ENCODE measurements at regions not wholly inside any gene's neighbourhood (a gene's known extent, or its start where the extent isn't known, plus 50 kb on each side); places are given as distances from the start of the nearest gene placed in this dataset.

- H3K4me3 ChIP-seq (ENCODE audit: low read depth, low read length), result no peak overlapping the region
- DNase-seq (ENCODE audit: low read depth), result no peak
- TF ChIP-seq CTCF (conservative IDR thresholded peaks at IDR 0.05; ENCODE audit: low read depth, low read length), result no peak
Measured at GRCh38 chr5:3490957-3491507, 104.6 kb upstream of the IRX1 start.

GRCh38 chr5:3489239-3489843 is 106.3 kb upstream of the IRX1 start:
- H3K4me3 ChIP-seq (ENCODE audit: low read depth, low read length), result no peak overlapping the region
- no peak for TF ChIP-seq CTCF (conservative IDR thresholded peaks at IDR 0.05; ENCODE audit: low read depth, low read length)
- DNase-seq (ENCODE audit: low read depth), result no peak

GRCh38 chr5:3484836-3485235 is 110.8 kb upstream of the IRX1 start:
- no peak for TF ChIP-seq CTCF (conservative IDR thresholded peaks at IDR 0.05; ENCODE audit: low read depth, low read length)
- H3K4me3 ChIP-seq (ENCODE audit: low read depth, low read length), result no peak overlapping the region
- DNase-seq (ENCODE audit: low read depth), result no peak

GRCh38 chr5:3481175-3481574 is 114.5 kb upstream of the IRX1 start:
- TF ChIP-seq CTCF (conservative IDR thresholded peaks at IDR 0.05; ENCODE audit: low read depth, low read length), result no peak
- no peak for DNase-seq (ENCODE audit: low read depth)
- H3K4me3 ChIP-seq (ENCODE audit: low read depth, low read length), result no peak overlapping the region

GRCh38 chr5:3475674-3476073 is 120.0 kb upstream of the IRX1 start:
- no peak for TF ChIP-seq CTCF (conservative IDR thresholded peaks at IDR 0.05; ENCODE audit: low read depth, low read length)
- H3K4me3 ChIP-seq (ENCODE audit: low read depth, low read length), result no peak overlapping the region

GRCh38 chr5:3466392-3466791 is 129.2 kb upstream of the IRX1 start:
- no peak for TF ChIP-seq CTCF (conservative IDR thresholded peaks at IDR 0.05; ENCODE audit: low read depth, low read length)
- H3K4me3 ChIP-seq (ENCODE audit: low read depth, low read length), result no peak overlapping the region
- DNase-seq (ENCODE audit: low read depth), result no peak

More at GRCh38 chr5:3475674-3476073, 120.0 kb upstream of the IRX1 start:
- no peak for DNase-seq (ENCODE audit: low read depth)

GRCh38 chr5:3460416-3460815 is 135.2 kb upstream of the IRX1 start:
- no peak for DNase-seq (ENCODE audit: low read depth)
- TF ChIP-seq CTCF (conservative IDR thresholded peaks at IDR 0.05; ENCODE audit: low read depth, low read length), result no peak
- H3K4me3 ChIP-seq (ENCODE audit: low read depth, low read length), result no peak overlapping the region
